ENCODE measurements at regions not wholly inside any gene's neighbourhood (a gene's known extent, or its start where the extent isn't known, plus 50 kb on each side); places are given as distances from the start of the nearest gene placed in this dataset.
"Not testable (repeated sequence)": the region's sequence is repeated elsewhere in the genome, so short reads cannot be mapped to it uniquely, and the experiment has no call there.

DNA sequence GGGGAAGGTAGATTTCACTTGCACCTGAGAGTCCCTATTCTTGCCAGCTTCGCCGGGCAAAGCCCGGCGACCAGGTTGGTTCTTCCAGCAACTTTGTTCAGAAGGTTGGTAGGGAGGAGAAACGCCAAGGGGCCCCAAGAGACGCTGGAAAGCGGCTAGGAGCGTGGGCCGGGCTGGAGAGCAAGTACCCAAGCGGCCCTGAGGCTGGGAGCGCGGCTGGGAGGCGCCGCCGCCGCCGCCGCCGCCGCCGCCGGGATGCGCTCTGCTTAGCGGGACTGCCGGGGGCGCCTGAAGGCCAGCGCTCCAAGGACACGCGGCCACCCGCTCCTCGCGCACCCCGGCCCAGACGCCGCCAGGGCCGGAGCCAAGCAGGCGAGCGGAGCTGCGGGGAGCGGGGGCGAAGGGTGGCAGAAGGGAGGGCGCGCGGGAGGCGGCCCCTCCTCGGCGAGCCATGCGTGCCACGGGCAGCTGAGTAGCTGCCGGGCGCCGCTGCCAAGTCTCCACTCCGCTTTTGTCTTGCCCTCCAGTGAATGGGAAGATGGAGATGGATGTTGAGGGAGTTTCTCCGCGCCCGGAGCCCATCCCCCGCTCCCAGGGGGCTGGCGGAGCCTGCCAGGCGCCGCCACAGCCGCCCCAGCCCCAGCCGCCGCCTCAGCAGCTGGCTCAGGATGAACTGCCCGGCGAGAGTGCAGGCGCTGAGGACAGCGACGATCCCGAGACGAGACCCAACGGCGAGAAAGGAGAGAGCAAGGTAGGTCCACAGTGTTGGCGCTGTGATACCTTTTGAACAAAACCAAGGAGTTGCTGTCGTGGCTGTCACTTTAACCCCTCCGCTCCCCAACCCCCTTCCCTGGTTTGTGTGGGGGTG lies 227.4 kb upstream of the AZI2 start:
- no peak for DNase-seq

DNA sequence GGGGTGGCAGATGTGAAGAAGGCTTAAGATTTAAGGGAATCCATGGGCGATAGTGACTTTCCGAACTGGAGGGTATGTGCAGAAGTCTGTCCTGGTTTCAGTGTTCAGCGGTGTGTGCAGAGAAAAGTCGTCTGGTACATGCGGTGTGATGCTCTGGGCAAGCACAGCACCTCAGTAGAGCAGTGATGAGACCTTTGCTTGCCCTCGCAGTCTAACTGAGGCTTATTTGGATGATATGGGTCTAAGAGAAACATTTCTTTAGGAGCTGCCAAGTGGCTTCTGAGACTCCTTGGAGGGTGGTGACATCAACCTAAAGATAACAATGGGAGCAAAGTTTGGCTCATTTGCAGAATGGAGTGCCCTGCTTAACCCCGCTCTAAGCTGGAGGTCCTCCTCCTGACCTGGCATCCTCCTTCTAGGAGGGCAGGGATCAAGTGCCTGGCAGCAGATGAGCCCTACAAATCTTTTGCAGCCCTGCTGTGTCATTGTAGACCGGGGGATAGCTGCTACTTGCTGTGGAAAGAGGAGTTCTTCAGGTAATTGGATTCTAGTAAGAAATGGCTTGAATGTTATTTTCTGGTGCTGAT lies 228.1 kb upstream of the AZI2 start:
- no peak for DNase-seq

DNA sequence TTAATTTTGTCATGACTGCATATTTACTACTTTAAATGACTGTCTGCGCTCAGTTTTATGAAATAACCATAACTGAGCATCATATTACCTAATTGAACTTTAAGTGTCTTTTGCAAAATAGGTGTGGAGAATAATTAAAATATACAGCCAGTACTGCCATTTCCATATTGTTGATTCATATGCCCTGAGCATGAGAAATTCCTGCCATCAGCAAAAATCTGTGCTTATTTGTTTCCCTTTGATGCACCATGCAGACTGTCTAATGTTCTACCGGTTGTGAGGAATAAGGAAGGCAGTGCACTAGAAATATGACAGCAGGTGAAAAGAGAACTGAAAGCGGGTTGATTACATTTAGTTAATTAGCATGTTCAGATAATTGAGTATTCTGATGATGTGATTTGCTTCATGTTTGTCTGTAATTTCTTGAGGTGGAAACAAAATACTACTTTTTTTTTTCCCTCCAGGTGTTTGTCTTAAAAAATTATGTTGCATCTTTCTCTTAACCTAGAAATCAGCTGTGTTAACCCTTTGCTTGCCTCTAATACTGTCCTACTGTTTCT lies 229.4 kb upstream of the AZI2 start:
- no peak for DNase-seq

DNA sequence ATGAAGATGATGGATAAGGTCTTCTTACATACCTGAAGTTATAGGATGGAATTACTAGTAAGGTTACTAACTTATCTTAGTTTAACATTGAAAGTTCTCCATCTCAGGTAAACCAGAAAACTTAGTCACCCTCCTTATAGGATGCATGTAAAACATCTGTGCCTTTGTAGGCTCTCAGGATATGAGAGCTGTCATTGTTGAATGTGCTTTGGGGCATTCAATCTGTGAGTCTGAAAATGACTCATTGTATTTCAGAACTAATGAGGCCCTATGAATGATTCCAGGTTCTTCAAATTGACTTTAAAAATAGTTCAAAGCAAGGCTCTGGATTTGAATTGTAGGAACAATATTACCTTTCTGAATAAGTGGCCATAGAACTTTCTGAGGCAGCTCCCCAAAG lies 237.7 kb upstream of the AZI2 start:
- no peak for DNase-seq

DNA sequence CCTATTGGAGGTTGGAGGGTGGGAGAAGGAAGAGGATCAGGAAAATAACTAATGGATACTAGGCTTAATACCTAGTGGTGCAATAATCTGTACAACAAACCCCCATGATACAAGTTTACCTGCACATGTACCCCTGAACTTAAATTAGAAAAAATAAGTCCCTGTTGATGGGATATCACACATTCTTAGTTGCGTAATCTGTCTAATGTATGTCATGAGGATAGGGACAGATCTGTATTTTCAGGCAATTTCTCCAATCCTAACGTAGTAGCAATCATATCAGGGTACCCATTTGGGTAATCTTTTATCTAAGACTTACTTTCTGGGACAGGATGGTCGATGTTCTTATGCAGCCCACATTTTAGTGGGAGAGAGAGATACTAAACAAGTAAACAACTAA lies 239.1 kb upstream of the AZI2 start:
- DNase-seq: no peak

DNA sequence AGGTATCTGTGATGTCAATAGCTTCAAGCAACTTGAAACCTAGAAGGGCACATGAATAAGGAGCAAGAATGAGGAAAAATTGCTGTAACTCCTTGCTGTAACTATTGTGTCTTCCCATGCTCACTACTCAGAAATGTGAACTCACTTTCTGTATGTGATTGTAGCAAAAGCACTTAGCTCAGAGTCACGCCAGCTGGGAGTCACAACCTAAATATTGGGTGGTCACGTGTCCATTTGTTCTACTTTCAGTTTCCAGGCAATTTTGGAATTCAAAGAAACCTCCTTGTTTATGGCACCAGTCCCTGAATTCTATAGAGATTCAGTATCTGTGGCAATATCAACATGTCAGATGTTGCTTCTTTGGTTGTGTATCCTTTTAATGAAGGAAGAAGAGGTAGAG lies 241.6 kb upstream of the AZI2 start:
- DNase-seq: no peak

DNA sequence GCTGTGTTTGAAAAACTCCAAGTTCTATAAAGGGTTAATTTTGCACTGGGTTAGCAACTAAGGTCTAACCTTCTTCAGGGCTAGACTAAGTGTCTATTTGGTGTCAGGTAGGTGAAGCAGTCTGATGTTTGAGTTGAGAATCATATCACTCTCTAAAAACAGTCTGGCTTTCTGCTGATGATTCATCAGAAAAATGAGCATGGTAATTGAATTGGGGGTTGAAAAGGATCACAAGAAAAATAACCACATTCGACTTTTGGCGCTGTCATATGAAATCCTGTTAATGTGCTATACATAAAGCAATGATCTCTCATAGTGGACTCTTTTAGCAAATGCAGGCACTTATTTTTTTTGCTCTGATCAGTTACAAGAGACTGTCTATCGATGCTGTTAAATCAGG lies 242.2 kb upstream of the AZI2 start:
- DNase-seq: no peak

DNA sequence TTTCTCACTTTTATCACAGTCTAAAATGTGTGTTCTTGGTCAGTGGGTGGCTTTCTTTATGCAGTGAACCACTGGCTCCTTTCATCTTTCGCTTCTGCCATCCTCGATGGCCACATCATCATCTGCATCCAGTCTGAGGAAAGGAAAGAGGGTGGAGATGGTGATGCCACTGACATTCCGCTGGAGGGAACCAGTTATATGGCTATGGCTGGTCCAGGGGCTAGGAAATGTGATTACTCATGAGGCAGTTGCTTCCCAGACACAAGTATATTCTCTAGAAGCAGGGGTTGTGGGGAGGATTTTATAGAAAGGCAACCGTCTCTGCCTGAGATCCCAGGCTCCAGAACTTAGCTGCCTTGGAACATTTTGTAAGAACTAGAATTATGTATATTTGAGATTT lies 246.7 kb upstream of the AZI2 start:
- no peak for DNase-seq

DNA sequence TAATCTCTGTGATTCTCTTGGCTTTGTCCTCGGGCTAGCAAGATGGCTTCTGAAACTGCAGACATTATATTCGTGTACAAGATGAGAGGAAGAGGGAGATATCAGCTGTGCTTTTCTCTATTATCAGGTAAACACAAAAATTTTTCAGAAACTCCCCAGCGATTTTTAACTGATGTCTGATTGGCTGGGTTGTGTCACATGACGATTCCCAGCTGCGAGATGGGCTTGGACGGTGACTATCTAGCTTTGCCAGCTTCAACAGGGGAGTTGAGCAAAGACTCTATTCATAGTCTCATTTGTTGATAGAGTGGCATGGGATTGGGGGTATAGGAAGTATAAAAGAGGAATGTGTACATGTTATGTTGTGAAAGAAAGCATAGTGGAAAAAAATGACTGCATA lies 248.8 kb upstream of the AZI2 start:
- DNase-seq: no peak

DNA sequence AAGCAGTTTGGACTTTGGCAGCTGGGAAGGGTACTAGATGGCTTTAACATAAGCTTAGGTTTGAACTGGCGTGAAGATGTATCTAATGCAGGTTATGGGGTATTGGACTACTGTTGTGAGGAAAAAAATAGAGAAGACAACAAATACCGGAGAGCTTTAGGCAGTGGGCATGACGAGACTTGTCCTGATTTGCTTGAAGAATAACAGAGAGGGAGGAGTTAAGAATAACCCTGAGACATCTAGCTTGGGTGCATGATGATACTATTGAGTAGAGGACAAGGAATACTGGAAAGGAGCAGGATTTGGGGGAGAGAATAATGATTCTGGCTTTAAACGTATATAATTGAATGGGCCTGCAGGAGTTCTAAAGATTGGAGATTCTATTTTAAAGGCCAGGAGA lies 249.5 kb upstream of the AZI2 start:
- DNase-seq: no peak

DNA sequence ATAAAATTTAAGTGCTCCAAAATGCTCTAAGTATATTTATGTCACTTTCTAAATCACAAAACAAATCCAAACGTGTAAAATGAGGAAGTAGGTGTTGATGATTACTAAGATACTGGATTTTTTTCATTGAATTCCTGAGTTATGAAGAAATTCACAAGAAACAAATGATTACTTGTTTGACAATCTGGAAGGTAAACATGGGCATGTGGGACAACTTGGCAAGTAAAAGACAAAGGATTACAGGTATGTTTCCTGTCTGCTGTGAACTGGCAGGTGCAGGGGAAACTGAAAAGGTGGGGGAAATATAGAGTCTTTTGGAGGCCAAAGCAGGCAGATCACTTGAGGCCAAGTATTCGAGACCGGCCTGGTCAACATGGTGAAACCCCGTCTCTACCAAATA lies 252.7 kb upstream of the AZI2 start:
- DNase-seq: no peak

DNA sequence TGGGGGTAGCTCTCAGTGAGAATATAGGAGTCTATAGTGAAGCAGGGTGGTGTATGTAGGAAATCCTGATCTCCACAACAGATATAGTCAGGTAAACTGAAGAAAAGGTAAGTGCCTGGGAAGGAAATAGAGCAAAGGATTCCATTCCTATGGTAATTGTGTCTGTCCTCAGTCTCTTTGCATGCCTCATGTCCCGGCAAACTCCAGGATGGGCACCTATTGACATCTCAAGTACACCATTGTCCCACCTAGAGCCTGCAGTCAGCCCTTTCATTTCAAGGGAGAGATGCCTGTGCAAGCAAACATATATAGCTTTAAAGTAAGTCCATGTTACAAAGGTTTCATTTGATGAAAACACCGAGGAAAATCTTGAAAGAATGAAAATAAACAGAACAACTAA lies 257.7 kb upstream of the AZI2 start:
- no peak for DNase-seq

DNA sequence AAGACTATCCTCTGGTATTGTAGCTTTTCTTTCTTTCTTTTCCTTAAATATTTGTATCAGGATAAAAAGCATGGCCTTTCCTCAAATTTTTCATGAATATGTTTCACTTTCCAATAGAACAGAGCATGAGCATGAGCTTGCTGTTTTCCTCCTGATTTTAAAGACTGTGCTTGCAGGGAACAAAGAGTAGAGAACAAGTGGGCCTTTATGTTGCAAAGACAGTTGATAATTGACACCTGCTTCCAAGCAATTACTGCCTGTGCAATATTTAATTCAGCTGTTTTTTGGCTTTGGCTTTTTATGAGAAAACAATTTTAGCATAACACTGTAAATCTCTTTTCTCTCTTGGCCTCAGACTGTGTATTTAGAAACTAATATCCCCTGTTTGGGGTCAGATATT lies 263.6 kb upstream of the AZI2 start:
- no peak for DNase-seq

DNA sequence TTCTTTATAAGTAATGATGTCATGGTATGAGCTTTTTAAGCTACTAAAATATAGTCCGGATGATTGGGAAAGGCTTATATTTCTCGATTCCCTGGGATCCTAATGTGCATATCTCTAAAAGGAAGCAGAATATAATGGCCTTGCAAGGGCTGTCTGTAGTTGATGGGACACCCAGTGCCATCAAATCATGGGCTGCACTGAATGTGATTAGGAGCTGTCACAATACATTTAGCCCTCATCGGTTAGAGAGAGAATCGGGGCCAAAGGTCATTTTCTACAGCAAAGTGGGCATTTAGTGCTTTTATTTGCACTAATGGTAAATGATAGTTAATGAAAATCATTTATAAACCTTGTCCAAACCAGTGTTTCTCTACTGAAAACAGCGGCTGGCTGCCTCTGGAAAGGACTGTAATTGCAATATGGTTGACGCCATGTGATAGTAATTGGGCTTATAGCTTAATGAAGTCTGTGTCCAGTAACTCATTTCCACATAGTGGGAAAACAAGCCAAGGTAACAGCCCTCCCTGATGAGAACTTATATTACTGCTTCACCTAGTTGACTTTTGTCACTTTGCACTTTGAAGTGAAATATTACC lies 265.0 kb upstream of the AZI2 start:
- DNase-seq: no peak

DNA sequence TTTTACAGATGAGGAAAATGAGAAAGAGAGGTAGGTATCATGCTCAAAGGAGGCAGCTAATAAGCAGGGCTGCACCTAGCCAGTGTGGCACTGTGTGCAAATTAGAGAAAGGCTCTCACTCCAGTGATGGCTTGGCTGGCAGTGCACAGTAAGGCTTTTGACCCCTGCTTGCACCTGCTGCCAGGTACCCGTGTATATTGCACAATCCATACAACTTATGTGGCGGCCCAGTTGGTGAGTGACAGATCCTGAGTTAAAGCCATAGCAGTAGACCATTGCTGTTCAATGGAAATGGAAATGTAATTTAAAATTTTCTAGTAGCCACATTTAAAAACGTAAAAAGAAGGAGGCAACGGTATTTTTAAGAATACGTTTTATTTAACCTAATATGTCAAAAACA lies 266.4 kb upstream of the AZI2 start:
- DNase-seq: no peak

DNA sequence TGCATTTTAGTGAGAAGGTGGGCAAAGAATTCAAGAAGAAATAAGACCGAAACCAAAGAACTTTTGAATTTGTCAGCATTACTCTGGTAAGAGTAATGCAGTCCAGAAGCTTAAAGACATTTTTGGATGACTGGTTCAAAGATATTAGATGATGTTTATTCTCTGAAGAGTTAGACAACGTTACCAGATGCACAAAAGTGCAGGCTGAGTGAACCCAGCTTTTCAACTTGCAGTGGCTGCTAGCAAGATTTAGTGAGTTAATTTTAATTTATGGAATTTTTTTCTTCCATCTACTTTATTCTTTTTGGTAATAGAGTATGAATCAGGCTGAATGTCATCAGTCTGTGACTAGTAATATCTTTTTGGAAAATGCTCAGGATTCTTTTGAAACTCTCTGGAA lies 267.3 kb upstream of the AZI2 start:
- DNase-seq: no peak

DNA sequence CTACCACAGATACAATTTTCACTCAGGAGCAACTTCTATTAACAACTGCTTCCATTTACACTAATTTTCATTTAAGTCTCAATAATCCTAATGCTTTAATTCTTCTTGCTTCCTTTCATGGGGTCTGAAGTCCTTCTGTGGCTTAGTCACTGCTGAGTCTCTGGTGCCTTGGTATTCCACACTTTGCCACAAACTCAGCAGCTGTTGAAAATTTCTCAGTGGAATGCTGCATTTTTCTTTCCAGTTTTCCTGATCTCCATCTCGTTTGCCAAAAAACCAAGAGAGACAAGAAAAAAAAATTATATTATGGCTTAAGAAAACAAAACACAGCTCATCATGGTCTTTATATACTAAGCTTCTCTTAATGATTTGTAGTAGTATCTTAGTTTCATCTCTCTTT lies 269.2 kb upstream of the AZI2 start:
- no peak for DNase-seq

DNA sequence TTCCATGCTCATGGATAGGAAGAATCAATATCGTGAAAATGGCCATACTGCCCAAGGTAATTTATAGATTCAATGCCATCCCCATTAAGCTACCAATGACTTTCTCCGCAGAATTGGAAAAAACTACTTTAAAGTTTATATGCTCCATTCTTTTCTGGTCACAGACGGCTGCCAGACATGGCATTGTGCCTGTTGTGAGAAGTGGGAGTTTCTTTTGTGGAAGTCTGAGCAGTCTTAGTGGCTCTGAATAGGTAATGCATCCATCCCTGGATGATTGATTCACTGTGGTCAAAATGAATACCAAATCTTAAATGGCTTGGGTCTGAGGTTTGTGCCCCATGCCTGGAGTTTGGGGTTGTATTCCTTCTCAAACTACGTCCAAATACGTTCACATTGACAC lies 274.5 kb upstream of the AZI2 start:
- no peak for DNase-seq

DNA sequence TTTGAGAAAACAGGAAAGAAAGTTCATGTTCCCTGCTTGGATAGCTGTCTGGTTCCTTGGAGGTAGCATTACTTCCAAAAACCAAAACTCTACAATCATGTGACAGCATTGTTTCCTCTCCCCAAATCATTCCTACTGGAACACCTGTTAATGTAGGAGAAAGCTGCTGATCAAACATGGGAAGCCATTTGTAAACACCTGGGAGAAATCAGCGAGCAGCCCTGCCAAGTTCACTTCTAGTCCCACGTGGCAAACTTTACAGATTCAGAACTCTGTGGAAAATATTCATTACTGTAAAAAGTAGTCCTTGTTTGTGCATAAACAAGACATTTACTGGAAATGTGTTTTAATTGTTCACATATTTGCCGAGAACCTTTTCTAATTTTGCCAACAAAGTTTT lies 275.5 kb upstream of the AZI2 start:
- no peak for DNase-seq

DNA sequence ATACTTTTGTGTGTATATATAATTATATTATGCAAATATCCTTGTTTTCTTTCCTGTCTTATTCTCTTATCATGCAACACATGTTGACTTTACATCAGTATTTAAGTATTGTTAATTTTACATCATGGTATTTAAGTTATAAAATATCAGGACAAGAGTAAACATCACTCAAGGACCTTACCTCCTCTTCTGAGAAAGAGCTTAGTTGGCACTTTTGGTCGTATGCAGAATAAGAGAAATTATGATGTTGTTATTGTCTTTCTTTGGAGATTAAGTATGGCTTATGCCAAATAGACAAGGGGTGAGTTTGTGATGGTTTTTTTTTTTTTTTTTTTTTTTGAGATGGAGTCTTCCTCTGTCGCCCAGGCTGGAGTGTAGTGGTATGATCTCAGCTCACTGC lies 279.2 kb upstream of the AZI2 start:
- not testable (repeated sequence) for DNase-seq

DNA sequence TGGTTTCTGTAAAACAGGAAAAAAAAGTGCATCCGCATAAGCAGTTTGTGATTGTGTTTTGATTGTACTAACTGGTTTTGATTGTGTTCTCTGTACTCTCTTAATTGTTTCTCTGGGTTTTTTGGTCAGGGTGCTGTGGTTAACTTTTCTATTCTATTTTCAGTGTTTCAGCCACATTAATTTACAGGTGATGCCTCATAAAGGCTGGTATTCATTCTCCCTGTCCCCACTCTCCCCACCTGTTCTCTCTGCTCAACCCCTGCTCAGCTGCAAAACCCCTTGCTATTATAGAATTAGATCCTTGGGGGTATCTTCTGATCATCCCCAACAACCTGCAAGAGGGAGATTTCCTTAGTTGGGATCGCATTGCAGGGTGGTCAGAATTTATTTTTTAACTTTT lies 285.4 kb upstream of the AZI2 start:
- DNase-seq: no peak

DNA sequence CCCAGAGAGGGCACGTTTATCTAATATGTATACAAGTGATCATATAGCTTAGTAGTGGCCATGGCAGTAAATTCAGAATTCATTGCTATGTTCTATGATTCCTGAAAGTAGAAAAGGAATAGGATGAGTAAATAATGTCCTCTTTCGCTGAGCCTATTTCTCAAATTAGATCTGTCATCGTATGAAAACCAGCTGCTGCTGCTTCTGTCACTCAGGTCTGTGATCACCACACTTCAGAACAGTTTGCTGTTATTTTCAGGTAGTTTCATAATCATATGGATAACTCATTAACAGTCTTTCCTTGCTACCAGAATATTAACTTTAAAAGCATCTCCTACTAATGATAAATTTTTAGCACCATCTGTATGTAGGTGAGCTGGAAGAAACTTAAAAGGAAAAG lies 289.1 kb upstream of the AZI2 start:
- no peak for DNase-seq

DNA sequence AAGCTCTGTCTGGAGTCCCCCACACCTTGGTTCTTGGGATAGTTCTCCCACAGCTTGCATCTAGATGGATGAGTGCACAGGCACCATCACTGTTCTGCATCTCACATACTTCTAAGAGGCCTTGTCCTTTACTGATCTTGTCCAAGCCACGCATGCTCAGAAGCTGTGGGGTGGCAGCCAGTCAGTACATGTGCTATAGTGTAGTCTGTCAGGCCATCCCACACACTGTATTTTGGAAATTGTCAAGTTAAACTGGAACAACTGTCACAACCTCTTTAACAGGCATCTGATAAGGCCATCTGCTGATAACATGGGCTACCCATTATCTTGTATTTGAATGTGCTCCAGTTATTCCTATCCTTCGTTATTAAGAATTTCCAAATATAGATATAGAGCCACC lies 296.5 kb upstream of the AZI2 start:
- DNase-seq: no peak

DNA sequence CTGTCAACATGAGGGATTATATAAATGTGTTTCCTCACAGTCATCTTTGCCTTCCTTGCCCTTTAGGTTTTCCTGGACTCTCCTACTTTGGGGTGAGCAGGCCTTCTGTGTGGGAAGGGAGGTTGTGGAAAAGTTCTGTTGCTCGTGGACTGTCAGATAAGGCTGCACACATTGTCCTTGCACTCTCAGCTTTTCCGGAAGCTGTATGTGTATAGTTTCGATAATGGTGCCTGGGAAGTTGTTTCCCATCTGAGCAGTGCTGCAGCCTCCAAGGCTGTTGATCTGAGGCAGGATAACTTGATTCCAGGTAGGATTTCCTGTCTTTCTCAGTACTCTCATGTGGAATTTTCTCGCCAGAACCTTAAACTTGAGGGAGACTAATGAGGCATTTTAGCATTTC lies 297.8 kb upstream of the AZI2 start:
- DNase-seq: no peak

All from CD4-positive, alpha-beta T cell treated with Interleukin-4 for 1 hour (primary cell).